ENCODE measurements at regions not wholly inside any gene's neighbourhood (a gene's known extent, or its start where the extent isn't known, plus 50 kb on each side); places are given as distances from the start of the nearest gene placed in this dataset.

GRCh38 chr11:39786281-39786680, 1673.2 kb downstream of the LRRC4C start:
- TF ChIP-seq POLR2A (IDR thresholded peaks at IDR 0.05; ENCODE audit: extremely low read depth, insufficient read length) (no peak), MAX (IDR thresholded peaks at IDR 0.05; ENCODE audit: low read depth, low read length) (no peak)
- TF ChIP-seq, protein P1, sequence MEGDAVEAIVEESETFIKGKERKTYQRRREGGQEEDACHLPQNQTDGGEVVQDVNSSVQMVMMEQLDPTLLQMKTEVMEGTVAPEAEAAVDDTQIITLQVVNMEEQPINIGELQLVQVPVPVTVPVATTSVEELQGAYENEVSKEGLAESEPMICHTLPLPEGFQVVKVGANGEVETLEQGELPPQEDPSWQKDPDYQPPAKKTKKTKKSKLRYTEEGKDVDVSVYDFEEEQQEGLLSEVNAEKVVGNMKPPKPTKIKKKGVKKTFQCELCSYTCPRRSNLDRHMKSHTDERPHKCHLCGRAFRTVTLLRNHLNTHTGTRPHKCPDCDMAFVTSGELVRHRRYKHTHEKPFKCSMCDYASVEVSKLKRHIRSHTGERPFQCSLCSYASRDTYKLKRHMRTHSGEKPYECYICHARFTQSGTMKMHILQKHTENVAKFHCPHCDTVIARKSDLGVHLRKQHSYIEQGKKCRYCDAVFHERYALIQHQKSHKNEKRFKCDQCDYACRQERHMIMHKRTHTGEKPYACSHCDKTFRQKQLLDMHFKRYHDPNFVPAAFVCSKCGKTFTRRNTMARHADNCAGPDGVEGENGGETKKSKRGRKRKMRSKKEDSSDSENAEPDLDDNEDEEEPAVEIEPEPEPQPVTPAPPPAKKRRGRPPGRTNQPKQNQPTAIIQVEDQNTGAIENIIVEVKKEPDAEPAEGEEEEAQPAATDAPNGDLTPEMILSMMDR (IDR thresholded peaks at IDR 0.05; ENCODE audit: low read depth, low read length) = no peak
